ENCODE measurements at regions not wholly inside any gene's neighbourhood (a gene's known extent, or its start where the extent isn't known, plus 50 kb on each side); places are given as distances from the start of the nearest gene placed in this dataset.

DNA sequence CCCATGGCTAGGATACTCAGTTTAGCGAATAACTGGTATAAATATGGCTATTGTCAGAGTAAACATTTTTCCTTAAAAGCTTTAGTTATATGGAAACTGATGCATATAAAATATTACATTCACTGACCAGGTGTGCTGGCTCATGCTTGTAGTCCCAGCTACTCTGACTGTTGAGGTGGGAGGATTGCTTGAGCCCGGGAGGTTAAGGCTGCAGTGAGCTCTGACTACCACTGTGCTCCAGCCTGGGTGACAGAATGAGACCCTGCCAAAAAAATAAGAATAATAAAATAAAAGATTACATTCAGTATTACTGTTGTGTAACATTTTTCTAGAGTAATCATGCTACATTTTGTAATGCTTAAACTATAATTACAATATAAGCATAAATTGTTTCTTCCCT lies 350.4 kb upstream of the FSIP2 start:
- no peak for DNase-seq
- Histone ChIP-seq H2BK120ac (ENCODE audit: insufficient read depth, low read length, poor library complexity) (no peak overlapping the region), H3K79me1 (ENCODE audit: low read length) (peaks cover 2% of the 10 kb centered on the region), H3K4ac (ENCODE audit: low read depth, low read length) (no peak overlapping the region), H3K14ac (ENCODE audit: low read length) (no peak overlapping the region), H4K91ac (ENCODE audit: low read depth, low read length) (no peak overlapping the region), H2BK12ac (ENCODE audit: low read length) (no peak overlapping the region), H3K9ac (ENCODE audit: low read length) (no peak overlapping the region), H3K4me3 (ENCODE audit: low read depth, low read length) (no peak overlapping the region), H3K9me3 (ENCODE audit: insufficient read depth, low read depth, low read length) (no peaks in the 10 kb centered on the region), H3K18ac (ENCODE audit: low read length) (no peak overlapping the region), H2BK5ac (ENCODE audit: low read depth, low read length, poor library complexity) (no peak overlapping the region), H2AFZ (ENCODE audit: insufficient read depth, low read length, poor library complexity) (no peak overlapping the region), H3K4me2 (ENCODE audit: low read length) (no peak overlapping the region), H4K12ac (ENCODE audit: low read depth, low read length) (no peak overlapping the region), H3K79me2 (ENCODE audit: control insufficient read depth, insufficient read depth, low read length, poor library complexity) (no peaks in the 10 kb centered on the region), H3K36me3 (ENCODE audit: control insufficient read depth in 1 of 2, insufficient read depth in 2 of 2, low read length in 2 of 2) (no peaks in the 10 kb centered on the region), H3K4me1 (ENCODE audit: control insufficient read depth in 1 of 2, insufficient read depth in 2 of 2, low read length in 2 of 2) (no peaks in the 10 kb centered on the region), H3K27me3 (ENCODE audit: insufficient read depth, low read length) (no peaks in the 10 kb centered on the region), H2AK5ac (ENCODE audit: low read length) (no peak overlapping the region), H4K8ac (ENCODE audit: low read depth, low read length) (no peak overlapping the region), H3K23ac (ENCODE audit: low read length) (no peak overlapping the region), H3K27ac (ENCODE audit: low read depth, low read length) (no peak overlapping the region)
- no CpG with 5 or more reads among the region's 2 CpGs for WGBS (ENCODE audit: extremely low coverage, insufficient coverage, insufficient read length)

DNA sequence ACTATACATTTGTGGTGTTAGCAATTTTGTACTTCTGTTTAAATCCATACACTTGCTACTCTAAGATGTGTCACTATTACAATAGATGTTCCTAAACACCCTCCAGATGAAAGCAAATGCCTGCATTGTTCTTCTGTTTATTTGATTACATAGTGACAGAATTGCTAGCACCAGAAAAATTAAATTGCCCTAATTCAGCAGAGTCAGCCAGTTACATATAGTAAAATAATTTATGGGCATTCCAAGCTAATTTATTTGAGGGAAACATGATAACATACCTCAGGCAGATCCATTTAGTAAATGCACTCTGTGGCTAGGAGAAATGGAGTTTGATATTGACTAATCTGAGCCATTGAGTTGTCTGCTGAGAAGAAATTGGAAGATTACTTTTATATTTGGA lies 347.1 kb upstream of the FSIP2 start:
- Histone ChIP-seq H3K14ac (ENCODE audit: low read length) (no peak overlapping the region), H3K18ac (ENCODE audit: low read length) (no peak overlapping the region), H3K4me3 (ENCODE audit: low read depth, low read length) (no peak overlapping the region), H2BK12ac (ENCODE audit: low read length) (no peak overlapping the region), H3K79me1 (ENCODE audit: low read length) (peaks cover 2% of the 10 kb centered on the region), H4K8ac (ENCODE audit: low read depth, low read length) (no peak overlapping the region), H2BK120ac (ENCODE audit: insufficient read depth, low read length, poor library complexity) (no peak overlapping the region), H2BK5ac (ENCODE audit: low read depth, low read length, poor library complexity) (no peak overlapping the region), H4K12ac (ENCODE audit: low read depth, low read length) (no peak overlapping the region), H4K91ac (ENCODE audit: low read depth, low read length) (no peak overlapping the region), H3K23ac (ENCODE audit: low read length) (no peak overlapping the region), H3K36me3 (ENCODE audit: control insufficient read depth in 1 of 2, insufficient read depth in 2 of 2, low read length in 2 of 2) (no peaks in the 10 kb centered on the region), H3K4me2 (ENCODE audit: low read length) (no peak overlapping the region), H3K4me1 (ENCODE audit: control insufficient read depth in 1 of 2, insufficient read depth in 2 of 2, low read length in 2 of 2) (no peaks in the 10 kb centered on the region), H2AK5ac (ENCODE audit: low read length) (no peak overlapping the region), H3K79me2 (ENCODE audit: control insufficient read depth, insufficient read depth, low read length, poor library complexity) (no peaks in the 10 kb centered on the region), H3K4ac (ENCODE audit: low read depth, low read length) (no peak overlapping the region), H3K9ac (ENCODE audit: low read length) (no peak overlapping the region), H3K27ac (ENCODE audit: low read depth, low read length) (no peak overlapping the region), H3K9me3 (ENCODE audit: insufficient read depth, low read depth, low read length) (no peaks in the 10 kb centered on the region), H3K27me3 (ENCODE audit: insufficient read depth, low read length) (no peaks in the 10 kb centered on the region), H2AFZ (ENCODE audit: insufficient read depth, low read length, poor library complexity) (no peak overlapping the region)
- DNase-seq, result no peak

DNA sequence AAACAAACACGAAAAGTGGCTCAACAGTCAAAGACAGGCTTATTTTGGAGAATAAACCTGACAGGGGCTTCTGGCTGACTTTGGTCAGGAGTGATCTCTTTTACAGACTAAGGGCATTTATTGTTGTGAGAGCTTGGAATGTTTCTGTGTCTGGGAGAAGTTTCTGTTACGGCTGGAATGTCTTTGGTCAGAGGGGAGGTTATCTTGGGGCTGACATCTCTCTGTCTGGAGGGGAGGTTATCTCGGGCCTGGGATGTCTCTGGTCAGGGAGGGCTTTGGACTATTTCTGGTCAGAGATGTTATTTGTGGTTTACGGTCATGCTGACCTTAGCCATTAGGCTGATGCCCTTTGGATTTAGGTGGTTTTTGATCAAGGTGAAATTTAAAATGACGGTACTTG lies 345.5 kb upstream of the FSIP2 start:
- Histone ChIP-seq H3K4me1 (ENCODE audit: control insufficient read depth in 1 of 2, insufficient read depth in 2 of 2, low read length in 2 of 2) (no peaks in the 10 kb centered on the region), H3K27ac (ENCODE audit: low read depth, low read length) (no peak overlapping the region), H3K79me1 (ENCODE audit: low read length) (peaks cover 2% of the 10 kb centered on the region), H3K23ac (ENCODE audit: low read length) (no peak overlapping the region), H4K8ac (ENCODE audit: low read depth, low read length) (no peak overlapping the region), H2BK5ac (ENCODE audit: low read depth, low read length, poor library complexity) (no peak overlapping the region), H3K4ac (ENCODE audit: low read depth, low read length) (no peak overlapping the region), H3K36me3 (ENCODE audit: control insufficient read depth in 1 of 2, insufficient read depth in 2 of 2, low read length in 2 of 2) (no peaks in the 10 kb centered on the region), H2BK120ac (ENCODE audit: insufficient read depth, low read length, poor library complexity) (no peak overlapping the region), H3K14ac (ENCODE audit: low read length) (no peak overlapping the region), H3K9ac (ENCODE audit: low read length) (no peak overlapping the region), H3K9me3 (ENCODE audit: insufficient read depth, low read depth, low read length) (no peaks in the 10 kb centered on the region), H2AFZ (ENCODE audit: insufficient read depth, low read length, poor library complexity) (no peak overlapping the region), H2AK5ac (ENCODE audit: low read length) (no peak overlapping the region), H3K4me2 (ENCODE audit: low read length) (no peak overlapping the region), H3K4me3 (ENCODE audit: low read depth, low read length) (no peak overlapping the region), H4K91ac (ENCODE audit: low read depth, low read length) (no peak overlapping the region), H4K12ac (ENCODE audit: low read depth, low read length) (no peak overlapping the region), H2BK12ac (ENCODE audit: low read length) (no peak overlapping the region), H3K18ac (ENCODE audit: low read length) (no peak overlapping the region), H3K79me2 (ENCODE audit: control insufficient read depth, insufficient read depth, low read length, poor library complexity) (no peaks in the 10 kb centered on the region), H3K27me3 (ENCODE audit: insufficient read depth, low read length) (no peaks in the 10 kb centered on the region)
- peak in 1 of 2 donors; percentile 30 for DNase-seq
- WGBS (ENCODE audit: extremely low coverage, insufficient coverage, insufficient read length), result no CpG with 5 or more reads among the region's 5 CpGs

DNA sequence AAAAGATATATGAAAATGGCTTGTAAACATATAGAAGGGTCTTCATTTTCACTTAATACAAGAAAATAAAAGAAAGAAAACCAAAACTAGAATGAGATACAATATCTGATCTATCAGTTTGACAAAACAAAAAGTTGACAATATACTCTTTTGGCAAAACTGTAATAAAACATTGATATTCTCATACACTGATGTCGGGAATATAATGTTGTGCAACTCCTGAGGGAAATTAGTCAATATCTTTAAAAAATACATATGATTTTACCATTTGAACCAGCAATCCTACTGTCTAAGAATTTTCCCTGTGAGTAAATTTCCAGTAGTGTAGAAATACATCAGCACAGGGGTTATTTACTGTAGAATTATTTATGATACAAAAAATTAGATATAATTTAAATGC lies 336.1 kb upstream of the FSIP2 start:
- Histone ChIP-seq H4K8ac (ENCODE audit: low read depth, low read length) (no peak overlapping the region), H3K79me1 (ENCODE audit: low read length) (no peaks in the 10 kb centered on the region), H2AK5ac (ENCODE audit: low read length) (no peak overlapping the region), H4K12ac (ENCODE audit: low read depth, low read length) (no peak overlapping the region), H2BK120ac (ENCODE audit: insufficient read depth, low read length, poor library complexity) (no peak overlapping the region), H3K36me3 (ENCODE audit: control insufficient read depth in 1 of 2, insufficient read depth in 2 of 2, low read length in 2 of 2) (no peaks in the 10 kb centered on the region), H3K23ac (ENCODE audit: low read length) (no peak overlapping the region), H3K4ac (ENCODE audit: low read depth, low read length) (no peak overlapping the region), H3K18ac (ENCODE audit: low read length) (no peak overlapping the region), H3K9ac (ENCODE audit: low read length) (no peak overlapping the region), H3K27ac (ENCODE audit: low read depth, low read length) (no peak overlapping the region), H3K4me1 (ENCODE audit: control insufficient read depth in 1 of 2, insufficient read depth in 2 of 2, low read length in 2 of 2) (no peaks in the 10 kb centered on the region), H3K9me3 (ENCODE audit: insufficient read depth, low read depth, low read length) (no peaks in the 10 kb centered on the region), H3K4me2 (ENCODE audit: low read length) (no peak overlapping the region), H3K14ac (ENCODE audit: low read length) (no peak overlapping the region), H3K4me3 (ENCODE audit: low read depth, low read length) (no peak overlapping the region), H4K91ac (ENCODE audit: low read depth, low read length) (no peak overlapping the region), H3K27me3 (ENCODE audit: insufficient read depth, low read length) (no peaks in the 10 kb centered on the region), H2BK5ac (ENCODE audit: low read depth, low read length, poor library complexity) (no peak overlapping the region), H3K79me2 (ENCODE audit: control insufficient read depth, insufficient read depth, low read length, poor library complexity) (no peaks in the 10 kb centered on the region), H2AFZ (ENCODE audit: insufficient read depth, low read length, poor library complexity) (no peak overlapping the region), H2BK12ac (ENCODE audit: low read length) (no peak overlapping the region)
- no peak for DNase-seq
- no CpG with 5 or more reads among the region's 1 CpG for WGBS (ENCODE audit: extremely low coverage, insufficient coverage, insufficient read length)

DNA sequence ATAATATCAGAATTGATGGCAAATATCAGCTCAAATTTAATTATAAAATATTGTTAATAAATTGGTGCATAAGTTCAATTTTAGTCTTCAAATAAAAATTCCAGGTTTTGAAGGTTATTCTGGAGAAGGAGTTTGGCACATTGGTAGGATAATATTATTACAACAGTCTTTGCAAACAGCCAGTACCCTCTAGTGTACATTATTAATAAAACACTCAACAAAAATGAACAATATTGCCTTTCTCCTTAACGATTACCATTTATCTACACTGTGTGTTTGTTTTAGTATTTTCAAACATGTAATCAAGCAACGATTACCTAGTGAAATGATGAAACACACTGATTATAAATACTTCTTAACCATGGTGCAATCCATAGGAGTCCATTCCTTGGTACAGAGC lies 334.0 kb upstream of the FSIP2 start:
- H2AK5ac ChIP-seq (ENCODE audit: low read length), result no peak overlapping the region

More for the DNA sequence above, 334.0 kb upstream of the FSIP2 start:
- no peak overlapping the region for H2BK120ac ChIP-seq (ENCODE audit: insufficient read depth, low read length, poor library complexity)
- H3K14ac ChIP-seq (ENCODE audit: low read length), result no peak overlapping the region
- H2BK12ac ChIP-seq (ENCODE audit: low read length), result no peak overlapping the region
- no peak overlapping the region for H2AFZ ChIP-seq (ENCODE audit: insufficient read depth, low read length, poor library complexity)
- no peak overlapping the region for H3K23ac ChIP-seq (ENCODE audit: low read length)
- no peak overlapping the region for H4K8ac ChIP-seq (ENCODE audit: low read depth, low read length)
- H3K4ac ChIP-seq (ENCODE audit: low read depth, low read length), result no peak overlapping the region
- H3K79me2 ChIP-seq (ENCODE audit: control insufficient read depth, insufficient read depth, low read length, poor library complexity), result no peaks in the 10 kb centered on the region
- H3K27me3 ChIP-seq (ENCODE audit: insufficient read depth, low read length), result no peaks in the 10 kb centered on the region
- no peak overlapping the region for H3K18ac ChIP-seq (ENCODE audit: low read length)
- H2BK5ac ChIP-seq (ENCODE audit: low read depth, low read length, poor library complexity), result no peak overlapping the region
- H3K4me1 ChIP-seq (ENCODE audit: control insufficient read depth in 1 of 2, insufficient read depth in 2 of 2, low read length in 2 of 2), result no peaks in the 10 kb centered on the region
- no peaks in the 10 kb centered on the region for H3K79me1 ChIP-seq (ENCODE audit: low read length)
- no peaks in the 10 kb centered on the region for H3K9me3 ChIP-seq (ENCODE audit: insufficient read depth, low read depth, low read length)
- no peak overlapping the region for H3K4me2 ChIP-seq (ENCODE audit: low read length)
- H3K36me3 ChIP-seq (ENCODE audit: control insufficient read depth in 1 of 2, insufficient read depth in 2 of 2, low read length in 2 of 2), result no peaks in the 10 kb centered on the region
- no peak overlapping the region for H3K4me3 ChIP-seq (ENCODE audit: low read depth, low read length)
- WGBS (ENCODE audit: extremely low coverage, insufficient coverage, insufficient read length), result no CpG with 5 or more reads among the region's 2 CpGs
- H3K9ac ChIP-seq (ENCODE audit: low read length), result no peak overlapping the region
- no peak overlapping the region for H4K91ac ChIP-seq (ENCODE audit: low read depth, low read length)
- no peak overlapping the region for H3K27ac ChIP-seq (ENCODE audit: low read depth, low read length)
- no peak overlapping the region for H4K12ac ChIP-seq (ENCODE audit: low read depth, low read length)
- no peak for DNase-seq

Data from trophoblast cell (in vitro differentiated cells and primary cell).